ENCODE measurements at regions not wholly inside any gene's neighbourhood (a gene's known extent, or its start where the extent isn't known, plus 50 kb on each side); places are given as distances from the start of the nearest gene placed in this dataset.

DNA sequence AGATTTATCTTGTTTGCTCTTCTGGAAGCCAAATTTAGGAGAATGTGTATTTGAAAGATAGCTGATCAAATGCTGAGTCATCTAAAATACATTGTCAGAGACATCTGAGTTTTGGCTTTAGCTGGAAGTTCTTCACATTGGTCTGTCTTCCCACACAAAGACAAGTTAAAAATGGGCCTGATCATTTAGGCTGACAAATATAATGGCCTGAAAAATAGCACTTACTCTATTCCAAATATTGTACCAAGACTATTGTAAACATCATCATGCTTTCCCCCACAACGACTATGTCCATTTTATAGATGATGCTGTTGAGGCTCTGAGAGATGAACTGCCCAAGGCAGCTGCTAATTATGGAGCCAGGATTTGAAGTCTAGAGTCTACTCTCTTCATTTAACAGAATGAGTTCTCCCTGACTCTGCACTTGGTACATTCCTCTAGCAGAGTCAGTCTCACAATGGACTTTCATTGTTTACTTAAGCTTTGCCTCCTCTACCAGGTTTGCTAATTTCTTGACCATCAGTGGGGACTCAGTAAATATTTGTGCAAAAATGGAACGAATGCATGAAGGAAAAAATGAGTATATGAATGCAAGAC, 619.4 kb upstream of the KLF4 start:
- TF ChIP-seq, protein P1, sequence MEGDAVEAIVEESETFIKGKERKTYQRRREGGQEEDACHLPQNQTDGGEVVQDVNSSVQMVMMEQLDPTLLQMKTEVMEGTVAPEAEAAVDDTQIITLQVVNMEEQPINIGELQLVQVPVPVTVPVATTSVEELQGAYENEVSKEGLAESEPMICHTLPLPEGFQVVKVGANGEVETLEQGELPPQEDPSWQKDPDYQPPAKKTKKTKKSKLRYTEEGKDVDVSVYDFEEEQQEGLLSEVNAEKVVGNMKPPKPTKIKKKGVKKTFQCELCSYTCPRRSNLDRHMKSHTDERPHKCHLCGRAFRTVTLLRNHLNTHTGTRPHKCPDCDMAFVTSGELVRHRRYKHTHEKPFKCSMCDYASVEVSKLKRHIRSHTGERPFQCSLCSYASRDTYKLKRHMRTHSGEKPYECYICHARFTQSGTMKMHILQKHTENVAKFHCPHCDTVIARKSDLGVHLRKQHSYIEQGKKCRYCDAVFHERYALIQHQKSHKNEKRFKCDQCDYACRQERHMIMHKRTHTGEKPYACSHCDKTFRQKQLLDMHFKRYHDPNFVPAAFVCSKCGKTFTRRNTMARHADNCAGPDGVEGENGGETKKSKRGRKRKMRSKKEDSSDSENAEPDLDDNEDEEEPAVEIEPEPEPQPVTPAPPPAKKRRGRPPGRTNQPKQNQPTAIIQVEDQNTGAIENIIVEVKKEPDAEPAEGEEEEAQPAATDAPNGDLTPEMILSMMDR (optimal IDR thresholded peaks at IDR 0.05 in 1 of 3, IDR thresholded peaks at IDR 0.05 in 1 of 3, conservative IDR thresholded peaks at IDR 0.05 in 1 of 3; ENCODE audit: extremely low read depth in 1 of 3, insufficient read depth in 2 of 3, low read length in 3 of 3) = no peak
- TF ChIP-seq EZH2 (IDR thresholded peaks at IDR 0.05; ENCODE audit: low read length) = no peak

Data from keratinocyte (primary cell).